AML-193 (cell line): ENCODE measurements at regions not wholly inside any gene's neighbourhood (a gene's known extent, or its start where the extent isn't known, plus 50 kb on each side); places are given as distances from the start of the nearest gene placed in this dataset.
"Not testable (repeated sequence)": the region's sequence is repeated elsewhere in the genome, so short reads cannot be mapped to it uniquely, and the experiment has no call there.

Source experiments
- DNase-seq, 2 experiments: peaks; one replicate each; lab custom pipeline; 2025; lab: John Stamatoyannopoulos, UW

DNA sequence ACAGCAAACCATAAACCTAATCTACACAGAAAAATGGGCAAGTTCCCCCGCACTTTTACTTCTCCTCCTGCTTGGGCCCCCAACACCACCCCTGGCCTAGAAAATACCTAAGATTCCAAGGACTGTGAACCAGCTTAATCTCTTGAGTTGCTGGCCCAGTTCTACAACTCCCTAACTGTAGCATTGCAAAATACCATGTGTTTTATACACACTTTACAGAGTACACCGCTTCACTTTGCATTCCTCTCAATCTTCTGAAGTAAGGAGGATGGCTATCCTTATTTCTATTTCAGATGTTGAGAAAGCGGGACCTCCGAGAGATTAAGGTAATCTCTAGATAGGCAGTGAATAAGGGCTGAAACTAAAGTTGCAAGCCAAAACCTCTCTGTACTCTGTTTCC is 408.3 kb upstream of the NR5A2 start:
- no peak for DNase-seq

DNA sequence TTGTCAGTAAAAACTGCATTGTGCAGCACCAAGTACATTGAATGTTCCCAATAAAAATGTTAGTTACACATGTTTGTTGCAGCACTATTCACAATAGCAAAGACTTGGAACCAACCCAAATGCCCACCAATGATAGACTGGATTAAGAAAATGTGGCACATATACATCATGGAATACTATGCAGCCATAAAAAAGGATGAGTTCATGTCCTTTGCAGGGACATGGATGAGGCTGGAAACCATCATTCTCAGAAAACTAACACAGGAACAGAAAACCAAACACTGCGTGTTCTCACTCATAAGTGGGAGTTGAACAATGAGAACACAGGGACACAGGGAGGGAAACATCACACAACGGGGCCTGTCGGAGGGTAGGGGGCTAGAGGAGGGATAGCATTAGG is 401.3 kb upstream of the NR5A2 start:
- not testable (repeated sequence) for DNase-seq

DNA sequence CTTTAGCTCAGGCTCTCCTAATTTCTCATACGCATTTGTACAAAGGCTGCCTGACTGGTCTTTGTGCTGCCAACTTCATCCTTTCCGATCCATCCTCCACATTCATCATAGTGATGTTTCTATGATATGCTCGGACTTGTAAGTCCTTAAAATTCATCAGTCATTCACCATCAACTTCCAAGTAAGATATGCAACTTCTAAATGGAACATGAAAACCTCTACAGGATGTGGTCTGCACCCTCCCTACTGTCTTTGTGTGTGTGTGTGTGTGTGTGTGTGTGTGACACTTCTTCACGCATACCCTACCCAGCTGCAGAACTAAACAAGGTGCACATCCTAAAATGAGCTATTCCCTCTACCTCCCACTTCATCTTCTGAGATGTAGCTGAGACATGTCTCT is 397.9 kb upstream of the NR5A2 start:
- no peak for DNase-seq

DNA sequence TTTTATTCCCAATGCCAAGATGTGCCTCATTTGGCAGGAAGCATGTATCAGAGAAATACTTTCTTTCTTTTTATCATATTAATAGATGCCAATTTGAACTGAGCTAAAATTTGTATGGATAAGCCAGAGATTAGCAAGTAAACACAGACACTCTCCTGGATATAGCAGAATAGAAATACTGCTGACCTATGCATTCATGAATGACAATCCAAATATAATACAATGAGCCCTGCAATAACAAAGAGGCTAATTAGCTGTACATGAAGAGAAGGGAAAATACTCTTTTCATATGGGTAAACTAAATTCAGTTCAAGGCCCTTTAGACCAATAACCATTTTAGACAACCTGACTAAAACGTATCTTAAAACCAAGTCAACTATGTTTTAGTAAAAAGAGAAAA is 388.1 kb upstream of the NR5A2 start:
- DNase-seq, result no peak

DNA sequence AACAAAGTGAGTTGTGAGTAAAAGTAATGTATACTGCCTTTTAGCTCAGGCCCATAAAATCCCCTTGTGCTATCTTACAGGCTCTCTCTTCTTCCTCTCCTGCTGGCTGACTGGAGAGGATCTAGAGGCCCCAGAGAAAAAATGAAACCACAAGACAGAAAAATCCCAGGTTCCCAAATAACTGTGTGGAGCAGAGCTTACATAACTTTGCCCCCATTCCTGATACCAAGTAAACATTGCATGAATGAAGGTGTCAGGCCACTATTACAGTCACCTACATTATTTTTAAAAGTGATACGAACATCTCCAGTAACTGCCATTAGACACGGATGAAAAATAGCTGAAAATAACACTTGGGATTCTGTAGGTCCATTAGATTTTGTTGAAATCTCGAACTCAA is 386.0 kb upstream of the NR5A2 start:
- DNase-seq, result no peak

DNA sequence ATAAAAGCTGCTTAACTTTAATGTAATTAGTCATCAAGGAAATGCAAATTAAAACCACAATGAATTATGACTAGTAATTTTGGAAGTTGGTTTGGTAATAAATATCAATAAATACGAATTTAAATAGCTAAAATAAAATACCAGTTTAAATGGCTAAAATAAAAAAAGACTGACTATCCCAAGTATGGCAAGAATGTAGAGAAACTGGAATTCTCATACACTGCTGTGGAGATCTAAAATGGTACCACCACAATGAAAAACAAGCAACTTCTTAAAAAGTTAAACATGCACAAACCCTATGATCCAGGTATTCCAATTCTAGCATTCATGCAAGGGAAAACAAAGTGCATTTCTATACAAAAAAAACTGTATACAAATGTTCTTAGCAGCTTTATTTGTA is 382.6 kb upstream of the NR5A2 start:
- no peak for DNase-seq

DNA sequence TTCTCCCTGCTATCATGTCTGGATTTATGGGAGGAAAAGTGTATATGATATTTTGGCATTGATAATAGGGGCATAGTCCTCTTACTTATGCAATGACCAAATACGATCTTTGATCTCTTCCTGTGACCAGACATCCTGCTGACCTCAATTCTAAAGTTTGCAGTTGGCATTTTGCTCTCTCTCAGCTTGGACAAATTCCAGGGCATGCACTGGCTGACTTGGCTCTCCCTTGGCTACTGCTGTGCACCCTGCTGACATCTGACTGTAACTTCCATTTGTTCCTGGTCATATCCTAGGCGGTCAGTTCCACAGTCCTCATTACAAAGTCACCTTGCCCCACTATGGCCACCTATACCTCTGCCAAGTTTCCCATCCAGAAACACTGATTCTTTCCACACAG is 380.7 kb upstream of the NR5A2 start:
- DNase-seq, result no peak

DNA sequence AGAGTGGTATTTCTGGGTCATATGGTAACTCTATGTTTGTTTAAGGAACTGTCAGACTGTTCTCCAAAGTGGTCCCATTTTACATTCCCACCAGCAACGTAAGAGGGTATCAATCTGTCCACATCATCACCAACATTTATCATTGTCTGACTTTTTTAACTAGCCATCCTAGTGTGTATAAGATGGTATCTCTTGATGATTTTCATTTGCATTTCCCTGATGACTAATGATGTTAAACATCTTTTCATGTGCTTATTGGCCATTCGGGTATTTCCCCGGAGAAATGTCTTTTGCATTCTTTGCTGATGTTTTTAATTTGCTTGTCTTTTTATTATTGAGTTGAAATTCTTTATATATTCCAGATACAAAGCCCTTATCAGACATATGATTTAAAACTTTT is 370.1 kb upstream of the NR5A2 start:
- DNase-seq, result no peak

DNA sequence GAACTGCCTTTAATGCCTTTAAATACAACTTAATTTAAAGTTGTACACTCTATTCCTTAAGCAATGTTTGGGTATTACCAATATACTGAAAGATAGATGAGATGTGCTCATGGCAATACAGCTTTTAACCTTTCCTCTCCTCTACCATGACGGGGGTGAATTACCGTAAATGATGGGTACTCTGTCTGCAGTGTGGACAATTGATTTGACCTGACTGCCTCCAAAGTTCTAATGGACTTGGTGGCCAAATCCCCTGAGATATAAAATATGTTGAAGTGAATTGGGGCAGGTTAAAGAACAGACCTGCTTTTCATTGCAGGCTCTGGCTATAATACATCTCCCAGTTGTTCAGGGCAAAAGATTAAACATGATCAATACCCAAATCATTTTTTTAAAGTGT is 367.4 kb upstream of the NR5A2 start:
- no peak for DNase-seq

DNA sequence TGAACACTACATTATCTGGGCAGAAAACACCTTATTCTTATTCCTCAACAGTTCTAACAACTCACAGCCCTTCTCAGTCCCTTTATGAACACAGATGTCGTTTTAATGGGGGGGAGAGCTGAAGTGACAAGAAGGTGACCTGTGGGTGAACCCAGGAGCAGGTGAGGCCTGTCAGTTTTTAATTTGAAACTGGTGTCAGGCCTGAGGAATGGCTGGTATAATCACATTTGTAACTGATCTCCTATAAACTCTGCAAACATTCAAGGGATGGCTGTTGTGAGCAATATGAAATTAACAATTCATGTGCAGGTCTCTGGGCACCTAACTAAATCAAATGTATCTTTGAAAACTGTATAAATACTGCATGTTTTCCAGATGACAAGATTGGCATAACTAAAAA is 362.1 kb upstream of the NR5A2 start:
- no peak for DNase-seq

DNA sequence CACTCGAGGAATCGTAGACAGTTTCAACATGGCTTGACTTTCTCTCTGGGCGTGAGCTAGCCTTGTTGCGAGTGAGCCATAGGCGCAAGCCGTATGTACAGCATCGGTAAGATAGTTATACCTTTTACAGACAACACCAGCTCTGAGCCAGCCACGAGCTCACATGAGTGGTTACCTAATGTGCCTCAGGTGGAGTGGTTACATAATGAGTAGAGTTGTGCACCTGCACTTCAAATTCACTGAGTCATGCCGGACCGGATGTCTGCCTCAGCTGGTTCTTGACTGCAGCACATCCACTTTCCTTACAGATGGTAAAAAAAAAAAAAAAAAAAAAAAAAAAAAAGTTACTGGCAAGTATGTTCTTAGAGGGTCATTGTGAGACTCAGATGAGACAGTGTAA is 360.4 kb upstream of the NR5A2 start:
- DNase-seq, result no peak

DNA sequence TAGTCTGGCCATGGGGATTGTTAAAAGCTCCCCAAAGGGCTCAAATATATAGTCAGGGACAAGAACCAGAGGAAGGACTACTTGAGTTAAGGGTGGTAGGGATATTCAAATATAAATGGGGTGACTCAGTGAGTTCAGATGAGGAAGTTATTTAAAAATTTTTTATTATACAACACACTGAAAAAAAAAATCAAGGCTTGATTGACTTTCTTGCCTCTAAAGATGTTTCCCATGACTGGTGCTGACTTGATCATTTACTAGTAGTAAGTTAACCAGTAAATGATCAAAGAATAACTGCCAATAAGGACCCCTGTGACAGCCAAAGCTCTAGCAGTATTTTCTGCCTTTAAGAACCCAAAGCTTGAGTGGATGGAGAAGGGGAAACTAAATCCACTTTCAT is 357.6 kb upstream of the NR5A2 start:
- no peak for DNase-seq

DNA sequence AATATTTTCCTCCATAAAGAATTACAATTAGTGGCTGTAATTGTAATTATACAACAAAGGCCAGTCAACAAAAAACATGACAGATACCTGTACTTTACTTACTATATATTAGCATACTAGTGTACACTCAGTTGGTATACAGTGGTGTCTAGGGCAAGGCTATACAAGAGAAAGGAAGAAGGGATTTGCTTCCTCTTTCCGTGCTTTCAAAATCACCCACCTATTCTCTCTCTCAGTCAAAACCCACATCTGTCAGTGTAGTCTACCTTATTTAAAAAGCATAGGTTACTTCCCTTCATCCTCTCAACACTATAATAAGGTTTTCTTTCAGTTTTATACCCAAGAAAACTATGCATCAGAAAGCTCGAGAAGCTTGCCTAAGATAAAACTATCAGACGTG is 355.8 kb upstream of the NR5A2 start:
- DNase-seq, result no peak

DNA sequence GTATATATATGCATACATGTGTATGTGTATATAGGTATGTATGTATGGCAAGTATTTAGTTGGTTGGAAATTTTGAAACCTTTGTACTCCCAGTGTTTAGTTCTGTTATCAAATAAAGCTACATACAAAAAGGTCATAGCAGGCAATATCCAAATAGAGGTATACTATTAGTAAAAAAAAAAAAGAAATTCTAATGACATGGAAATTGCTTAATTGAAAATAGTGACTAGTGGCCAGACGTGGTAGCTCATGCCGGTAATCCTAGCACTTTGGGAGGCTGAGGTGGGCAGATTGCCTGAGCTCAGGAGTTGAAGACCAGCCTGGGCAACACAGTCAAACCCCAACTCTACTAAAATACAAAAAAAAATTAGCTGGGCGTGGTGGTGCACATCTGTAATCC is 351.6 kb upstream of the NR5A2 start:
- DNase-seq, result no peak

DNA sequence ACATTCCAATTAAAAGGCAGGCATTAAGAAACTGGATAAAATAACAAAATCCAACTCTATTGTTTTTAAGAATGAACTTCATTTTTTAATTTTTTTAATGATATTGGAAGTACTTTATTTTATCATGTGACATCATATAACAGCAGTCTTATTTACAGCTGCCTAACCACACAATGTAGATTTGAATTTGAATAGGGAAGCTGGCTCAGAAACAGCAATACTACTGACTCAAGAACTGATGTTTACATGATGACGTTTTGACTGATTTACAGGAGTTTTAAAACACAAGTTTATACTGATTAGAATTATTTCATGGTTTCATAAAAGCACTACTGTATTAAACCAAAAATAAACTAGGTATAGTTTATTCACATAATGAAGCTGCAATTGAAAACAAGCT is 348.7 kb upstream of the NR5A2 start:
- no peak for DNase-seq

DNA sequence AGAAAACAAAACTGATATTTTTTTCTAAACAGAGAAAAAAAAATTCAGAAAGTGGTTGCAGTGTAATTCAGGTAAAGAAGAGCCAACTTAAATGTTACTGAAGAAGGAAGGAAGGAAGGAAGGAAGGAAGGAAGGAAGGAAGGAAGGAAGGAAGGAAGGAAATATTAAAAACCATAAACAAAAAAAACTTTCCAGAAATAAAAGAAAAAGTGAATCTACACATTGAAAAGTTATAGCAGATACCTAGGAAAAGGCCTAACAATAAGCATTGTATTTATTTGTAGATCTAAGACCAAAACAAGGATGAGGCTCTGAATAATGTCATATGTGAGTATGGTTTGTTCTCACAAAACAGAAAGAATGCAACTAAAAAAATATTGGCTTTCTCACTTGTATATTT is 345.4 kb upstream of the NR5A2 start:
- no peak for DNase-seq

DNA sequence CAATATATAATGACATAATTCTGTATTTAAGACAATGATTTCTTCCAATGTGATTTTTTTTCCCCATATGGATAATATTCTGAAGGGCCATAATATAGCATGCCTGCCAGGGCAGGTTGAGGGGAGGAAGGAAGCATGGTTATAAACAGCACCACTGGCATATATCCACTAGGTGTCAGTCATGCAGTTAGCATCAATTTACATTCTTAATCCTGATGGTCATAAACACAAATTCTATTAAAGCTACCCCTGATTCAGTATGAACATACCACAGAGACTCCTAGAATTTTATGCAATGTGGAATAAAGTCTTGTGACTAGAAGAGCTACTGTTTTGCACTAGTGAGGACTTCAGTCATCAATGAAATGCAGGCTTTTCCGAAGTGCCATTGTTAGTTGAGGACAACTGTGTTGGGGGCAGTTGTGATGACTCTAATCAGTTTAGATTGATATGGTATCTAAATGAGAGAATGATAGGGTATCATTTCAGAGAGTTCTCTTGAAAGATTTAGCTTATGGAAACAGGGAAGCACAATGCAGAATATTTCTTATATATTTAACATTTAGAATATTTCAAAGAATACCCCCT is 342.7 kb upstream of the NR5A2 start:
- peak; percentile 64 to 75 for DNase-seq

DNA sequence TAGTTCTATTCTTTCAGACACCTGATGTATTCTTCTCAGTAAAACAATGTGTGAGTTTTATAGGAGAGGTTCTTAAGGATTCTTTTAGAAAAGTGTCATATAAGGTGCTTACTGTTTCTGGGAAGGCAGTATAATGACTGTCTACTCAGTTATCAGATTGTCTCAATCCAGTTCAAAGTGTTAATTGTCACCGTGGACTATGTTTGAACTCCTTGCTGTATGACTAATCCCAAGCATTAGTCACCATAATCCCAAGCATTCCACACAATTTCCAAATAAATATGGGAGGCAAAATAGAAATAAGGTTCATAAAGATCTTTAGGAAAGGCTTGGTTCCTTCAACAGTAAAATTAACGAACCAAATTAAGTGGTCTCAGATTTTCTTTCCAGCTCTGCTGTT is 342.1 kb upstream of the NR5A2 start:
- DNase-seq, result no peak

DNA sequence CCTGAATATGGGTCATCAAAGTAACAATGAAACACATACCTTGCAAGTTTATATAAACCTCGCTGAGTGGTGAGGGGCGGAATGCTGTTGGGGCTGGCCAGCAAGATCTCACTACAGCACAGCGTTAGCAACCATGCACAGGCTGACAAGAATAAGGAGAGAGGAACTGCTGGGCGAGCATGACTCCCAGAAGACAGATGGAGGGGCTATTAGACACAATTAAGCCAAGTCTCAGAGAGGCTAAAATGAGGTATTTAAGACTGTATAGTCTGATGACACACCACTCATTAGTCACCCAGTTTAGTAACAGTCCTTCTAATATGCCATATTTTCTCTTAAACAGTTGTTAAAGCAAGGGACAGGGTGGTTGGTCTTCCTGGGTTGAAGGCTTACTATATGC is 340.2 kb upstream of the NR5A2 start:
- no peak for DNase-seq

DNA sequence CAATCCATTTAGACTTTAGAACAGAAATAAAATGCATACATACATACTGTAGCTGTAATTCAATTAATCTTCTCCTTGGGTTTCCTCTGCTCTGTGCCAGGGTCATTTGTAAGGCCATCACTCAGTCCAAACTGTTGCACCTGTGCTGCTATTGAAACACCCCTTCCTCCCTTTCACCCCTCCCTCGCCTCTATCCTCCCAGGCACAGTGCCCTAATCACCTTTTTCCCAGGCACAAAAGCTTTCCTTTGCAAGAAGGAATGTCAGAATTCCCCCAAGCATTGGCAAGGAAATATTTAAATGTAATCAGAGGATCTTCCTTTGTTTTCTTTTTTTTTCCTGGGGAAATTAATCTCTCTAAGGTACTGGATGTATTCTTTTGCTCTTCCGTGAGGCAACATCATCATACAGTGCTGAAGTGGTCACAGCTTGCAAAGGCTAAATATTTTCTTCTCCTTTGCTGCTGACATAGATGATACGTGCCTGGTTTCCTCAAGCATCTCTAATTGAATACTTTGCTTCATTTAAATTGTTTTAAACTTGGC is 339.3 kb upstream of the NR5A2 start:
- no peak for DNase-seq

DNA sequence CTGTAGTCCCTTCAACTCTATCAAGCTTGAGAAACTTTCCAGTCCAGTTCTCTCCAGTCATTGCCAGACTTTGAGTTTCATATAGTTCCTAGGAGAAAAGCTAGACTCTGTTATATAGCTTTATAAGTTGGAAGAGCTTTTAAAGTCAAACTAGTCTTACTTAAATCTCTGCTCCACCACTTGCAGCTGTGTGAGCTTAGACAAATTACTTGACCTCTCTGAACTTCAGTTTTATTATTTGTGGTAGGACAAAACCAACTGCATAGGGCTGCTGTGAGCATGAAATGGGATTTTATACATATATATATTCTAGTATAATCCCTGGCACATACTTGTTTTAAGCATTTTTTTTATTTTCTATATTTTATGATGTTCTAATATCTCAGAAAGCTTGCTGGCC is 338.7 kb upstream of the NR5A2 start:
- DNase-seq, result no peak

DNA sequence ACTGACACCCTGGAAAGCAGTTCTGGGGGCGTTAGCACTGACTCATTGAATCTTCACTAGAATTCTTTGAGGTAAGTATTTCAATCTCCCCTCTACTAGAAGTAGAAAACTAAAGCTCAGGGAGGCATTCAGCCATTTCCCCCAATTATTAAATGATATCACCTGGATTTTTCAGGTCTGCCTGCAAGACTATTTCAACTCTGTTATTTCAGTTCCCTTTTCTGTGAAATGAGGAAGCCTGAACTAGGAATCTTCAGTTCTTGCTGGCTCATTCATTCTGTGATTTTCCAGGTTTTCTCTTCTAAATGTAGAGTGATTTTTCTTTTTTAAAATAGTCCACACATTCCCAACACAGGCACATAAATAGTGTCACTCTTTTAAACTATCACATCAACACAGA is 337.0 kb upstream of the NR5A2 start:
- DNase-seq, result peak; percentile 28 to 31

DNA sequence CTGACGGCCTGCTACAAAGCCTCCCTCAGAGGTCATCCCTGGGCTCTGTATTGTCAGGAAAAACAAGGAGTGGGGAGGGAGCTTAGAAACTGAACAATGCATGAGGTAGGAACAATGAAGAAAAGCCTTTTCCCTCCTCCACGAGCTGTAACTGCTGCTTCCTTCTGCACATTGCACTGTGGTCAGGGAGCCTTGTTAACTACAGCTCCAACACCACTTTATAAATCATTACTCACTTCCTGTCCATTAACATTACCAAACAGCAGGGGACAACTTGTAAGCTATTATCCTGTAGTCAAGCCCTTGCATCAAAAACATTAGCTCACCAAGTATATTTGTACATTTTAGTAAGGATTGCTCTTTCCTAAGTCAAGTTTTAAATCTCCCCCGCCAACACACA is 336.0 kb upstream of the NR5A2 start:
- peak; percentile 96 to 97 for DNase-seq

DNA sequence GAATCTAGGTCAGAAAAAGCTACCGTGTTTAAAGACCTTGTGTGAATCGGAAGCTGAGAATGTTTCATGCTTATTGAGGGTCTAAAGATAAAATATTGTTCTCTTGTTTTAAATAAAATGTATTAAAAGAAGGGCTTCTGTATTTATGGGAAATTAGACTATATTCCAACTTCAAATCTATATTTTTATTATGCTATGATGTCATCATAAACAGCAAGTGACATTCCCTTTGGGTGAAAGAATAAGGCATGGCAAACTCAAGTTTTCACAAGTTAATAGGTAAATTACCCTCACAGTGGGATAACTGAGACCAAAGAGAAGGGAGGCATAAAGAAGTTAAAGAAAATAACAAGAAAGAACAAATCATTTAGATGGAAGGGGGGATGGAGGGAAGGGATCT is 333.8 kb upstream of the NR5A2 start:
- DNase-seq, result no peak

DNA sequence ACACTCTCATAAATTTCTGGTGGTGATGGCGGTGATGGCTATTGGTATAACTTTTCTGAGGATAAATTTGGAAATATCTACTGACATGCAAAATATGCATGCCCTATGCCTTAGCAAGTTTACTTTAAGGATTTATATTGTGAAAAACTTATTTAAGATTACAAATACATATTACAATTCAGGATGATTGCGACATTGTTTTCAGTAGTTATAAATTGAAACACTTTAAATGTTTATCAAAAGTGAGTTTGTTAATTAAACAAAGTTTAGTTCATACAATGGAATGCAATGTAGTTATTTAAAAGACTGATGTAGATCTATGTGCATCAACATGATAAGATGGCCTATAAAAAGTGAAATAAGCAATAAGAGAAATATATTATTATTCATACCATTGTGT is 331.3 kb upstream of the NR5A2 start:
- DNase-seq, result no peak
